A673 (cell line): ENCODE measurements at regions not wholly inside any gene's neighbourhood (a gene's known extent, or its start where the extent isn't known, plus 50 kb on each side); places are given as distances from the start of the nearest gene placed in this dataset.

Experiments used
- BruUV-seq: library from RNA; stranded (reverse); fragments of 400-500 nt; replicated peaks from 2 replicates; lab custom pipeline; 2021; lab: Mats Ljungman, UMichigan
- CTCF ChIA-PET: fragments of 300-600 bp; sonication (Branson Sonifier 250); formaldehyde crosslinking; loops from one replicate; lab custom pipeline; 2022; ENCODE audit warnings: antibody characterized with exemption; lab: Charles Lee
- POLR2A ChIA-PET: fragments of 300-600 bp; sonication (Branson Sonifier 250); formaldehyde crosslinking; loops from one replicate; lab custom pipeline; 2022; ENCODE audit warnings: antibody characterized with exemption; ENCODE audit not compliant: low non-redundant PET; lab: Charles Lee
- DNase-seq: peaks from one replicate; pipeline ENCODE4 v3.0.0-alpha.2; 2015; ENCODE audit warnings: low spot score
- H3K27ac ChIP-seq: fragments of 200-600 bp; sonication (generic); 2 replicates; pipeline ENCODE4 v1.5.1; 2016; ENCODE audit warnings: mixed run types, low read depth, mild to moderate bottlenecking, mixed read lengths, antibody characterized with exemption, low read length; ENCODE audit not compliant: poor library complexity, severe bottlenecking
- H3K27me3 ChIP-seq: fragments of 200-600 bp; sonication (generic); replicated peaks from 2 replicates; pipeline ENCODE4 v1.6.1; 2017; ENCODE audit warnings: mixed run types, low read depth, mild to moderate bottlenecking, mixed read lengths, antibody characterized with exemption, low read length; ENCODE audit not compliant: insufficient read depth, poor library complexity
- H3K36me3 ChIP-seq: fragments of 200-600 bp; sonication (generic); 2 replicates; pipeline ENCODE4 v1.6.1; 2016; ENCODE audit warnings: mixed run types, mild to moderate bottlenecking, mixed read lengths, antibody characterized with exemption, low read length; ENCODE audit not compliant: insufficient read depth, poor library complexity, severe bottlenecking
- H3K4me1 ChIP-seq: fragments of 200-600 bp; sonication (generic); 2 replicates; pipeline ENCODE4 v1.6.1; 2017; ENCODE audit warnings: mixed run types, mild to moderate bottlenecking, mixed read lengths, antibody characterized with exemption, low read length; ENCODE audit not compliant: insufficient read depth, poor library complexity, severe bottlenecking
- H3K4me3 ChIP-seq: fragments of 200-600 bp; sonication (generic); 2 replicates; pipeline ENCODE4 v1.5.1; 2016; ENCODE audit warnings: low read depth, mixed run types, mild to moderate bottlenecking, mixed read lengths, low read length; ENCODE audit not compliant: poor library complexity, severe bottlenecking
- H3K9me3 ChIP-seq: fragments of 200-600 bp; sonication (generic); 2 replicates; pipeline ENCODE4 v1.6.1; 2016; ENCODE audit warnings: mixed run types, low read depth, mild to moderate bottlenecking, mixed read lengths, antibody characterized with exemption, low read length; ENCODE audit not compliant: poor library complexity, severe bottlenecking
- CTCF ChIP-seq: fragments of 300-800, 200-600 bp; sonication (generic); conservative IDR thresholded peaks from 2 replicates; pipeline ENCODE4 v1.5.1; 2017; ENCODE audit warnings: low read depth, mild to moderate bottlenecking, antibody characterized with exemption, low read length, moderate library complexity, mixed read lengths
- EZH2 ChIP-seq: fragments of 200-600 bp; sonication (generic); IDR thresholded peaks from 2 replicates; pipeline ENCODE4 v1.6.1; 2017; ENCODE audit warnings: borderline replicate concordance, low read depth, mild to moderate bottlenecking, mixed read lengths, antibody characterized with exemption, low read length; ENCODE audit not compliant: poor library complexity, severe bottlenecking
- intact Hi-C: fragments of 100-400 bp; cut with micrococcal nuclease; formaldehyde crosslinking; loops from one replicate; pipeline ENCODE4 v1.10.0; 2022; ENCODE audit not compliant: unreplicated experiment

GRCh38 chr22:48577691-48578090 lies 1250.0 kb downstream of the BRD1 start:
- TF ChIP-seq CTCF (no peak), EZH2 (no peak)
- POLR2A ChIA-PET = no interaction called here
- Histone ChIP-seq H3K27me3 (no peaks in the 10 kb centered on the region), H3K9me3 (no peaks in the 10 kb centered on the region), H3K36me3 (peaks cover 9% of the 10 kb centered on the region), H3K4me3 (peak overlapping the region; percentile 61), H3K27ac (peak overlapping the region; percentile 84), H3K4me1 (peaks cover 24% of the 10 kb centered on the region)
- CTCF ChIA-PET = no interaction called here
- intact Hi-C loops = loop anchor here (5.0 to 10.0 kb wide), 3 partner anchors 87 to 730 kb away; no protein-coding TSS in a partner anchor
- no peak for DNase-seq
- no TSS peak for BruUV-seq

- Histone ChIP-seq H3K27me3 (no peaks in the 10 kb centered on the region), H3K9me3 (no peaks in the 10 kb centered on the region), H3K27ac (peak overlapping the region; percentile 84), H3K4me1 (peaks cover 24% of the 10 kb centered on the region), H3K4me3 (peak overlapping the region; percentile 61), H3K36me3 (peaks cover 7% of the 10 kb centered on the region)
- peak; percentile 30; the same call in 1 of the 2 replicates for TF ChIP-seq CTCF
- no peak for TF ChIP-seq EZH2
- ChIA-PET POLR2A (no interaction called here), CTCF (interaction anchor here (0.6 kb wide), 1 partner anchor 10 kb away, joined by 4 read pairs; no protein-coding TSS in a partner anchor)
- peak; percentile 56 for DNase-seq
- no TSS peak for BruUV-seq
- intact Hi-C loops = loop anchor here (5.0 to 10.0 kb wide), 3 partner anchors 88 to 730 kb away; no protein-coding TSS in a partner anchor
Observed at GRCh38 chr22:48577014-48577690, 1250.5 kb downstream of the BRD1 start.

- Histone ChIP-seq H3K4me1 (peaks cover 22% of the 10 kb centered on the region), H3K27me3 (no peaks in the 10 kb centered on the region), H3K4me3 (peak overlapping the region; percentile 61), H3K9me3 (peaks cover 5% of the 10 kb centered on the region), H3K36me3 (peaks cover 7% of the 10 kb centered on the region), H3K27ac (peak overlapping the region; percentile 84)
- DNase-seq = peak; percentile 66
- ChIA-PET CTCF (interaction anchor here (0.6 kb wide), 1 partner anchor 9 kb away, joined by 4 read pairs; no protein-coding TSS in a partner anchor), POLR2A (no interaction called here)
- intact Hi-C loops = loop anchor here (5.0 to 10.0 kb wide), 3 partner anchors 88 to 731 kb away; no protein-coding TSS in a partner anchor
- no TSS peak for BruUV-seq
- TF ChIP-seq CTCF (peak; percentile 44; the same call in 1 of the 2 replicates), EZH2 (no peak)
Observed at GRCh38 chr22:48576333-48577013, 1251.2 kb downstream of the BRD1 start.
